ENCODE measurements at regions not wholly inside any gene's neighbourhood (a gene's known extent, or its start where the extent isn't known, plus 50 kb on each side); places are given as distances from the start of the nearest gene placed in this dataset.

- peaks cover 11% of the 10 kb centered on the region for H3K4me1 ChIP-seq (ENCODE audit: insufficient read depth, low read length)
- TF ChIP-seq CTCF (IDR thresholded peaks at IDR 0.05; ENCODE audit: extremely low read depth, low read depth, low read length) = no peak
- H4K20me1 ChIP-seq (ENCODE audit: insufficient read depth, low read length) = no peaks in the 10 kb centered on the region
- H3K36me3 ChIP-seq (ENCODE audit: insufficient read depth, low read length) = no peaks in the 10 kb centered on the region
- peaks cover under 1% of the 10 kb centered on the region for H3K27me3 ChIP-seq (ENCODE audit: insufficient read depth, low read length)
- H3K9me3 ChIP-seq (ENCODE audit: low read depth, low read length) = no peaks in the 10 kb centered on the region
- H3K4me3 ChIP-seq (ENCODE audit: insufficient read depth, low read length) = no peak overlapping the region
- H3K4me2 ChIP-seq (ENCODE audit: insufficient read depth, low read length) = no peak overlapping the region
- no peak overlapping the region for H3K27ac ChIP-seq (ENCODE audit: low read depth, low read length)
- no peaks in the 10 kb centered on the region for H3K79me2 ChIP-seq (ENCODE audit: insufficient read depth, low read length)
- no peak for DNase-seq (ENCODE audit: insufficient read length, low spot score, missing footprints)
- H2AFZ ChIP-seq (ENCODE audit: low read length) = no peak overlapping the region
Measured at GRCh38 chr10:28879246-28879645, 201.9 kb downstream of the BAMBI start.

- DNase-seq (ENCODE audit: insufficient read length, low spot score, missing footprints) = no peak
- Histone ChIP-seq H4K20me1 (ENCODE audit: insufficient read depth, low read length) (no peaks in the 10 kb centered on the region), H3K27me3 (ENCODE audit: insufficient read depth, low read length) (no peaks in the 10 kb centered on the region), H2AFZ (ENCODE audit: low read length) (peak overlapping the region; percentile 93), H3K4me3 (ENCODE audit: insufficient read depth, low read length) (peak overlapping the region; percentile 26), H3K4me2 (ENCODE audit: insufficient read depth, low read length) (peak overlapping the region; percentile 67), H3K9me3 (ENCODE audit: low read depth, low read length) (no peaks in the 10 kb centered on the region), H3K79me2 (ENCODE audit: insufficient read depth, low read length) (no peaks in the 10 kb centered on the region), H3K36me3 (ENCODE audit: insufficient read depth, low read length) (no peaks in the 10 kb centered on the region), H3K4me1 (ENCODE audit: insufficient read depth, low read length) (peaks cover 11% of the 10 kb centered on the region), H3K27ac (ENCODE audit: low read depth, low read length) (peak overlapping the region; percentile 14)
- TF ChIP-seq CTCF (IDR thresholded peaks at IDR 0.05; ENCODE audit: extremely low read depth, low read depth, low read length) = no peak
Measured at GRCh38 chr10:28879875-28880682, 202.8 kb downstream of the BAMBI start.

GRCh38 chr10:28880683-28880950 lies 203.3 kb downstream of the BAMBI start:
- Histone ChIP-seq H3K9me3 (ENCODE audit: low read depth, low read length) (no peaks in the 10 kb centered on the region), H3K36me3 (ENCODE audit: insufficient read depth, low read length) (no peaks in the 10 kb centered on the region), H3K4me3 (ENCODE audit: insufficient read depth, low read length) (no peak overlapping the region), H3K79me2 (ENCODE audit: insufficient read depth, low read length) (no peaks in the 10 kb centered on the region), H4K20me1 (ENCODE audit: insufficient read depth, low read length) (no peaks in the 10 kb centered on the region), H3K27ac (ENCODE audit: low read depth, low read length) (no peak overlapping the region), H3K4me2 (ENCODE audit: insufficient read depth, low read length) (peak overlapping the region; percentile 67), H3K27me3 (ENCODE audit: insufficient read depth, low read length) (no peaks in the 10 kb centered on the region), H3K4me1 (ENCODE audit: insufficient read depth, low read length) (peaks cover 11% of the 10 kb centered on the region), H2AFZ (ENCODE audit: low read length) (no peak overlapping the region)
- DNase-seq (ENCODE audit: insufficient read length, low spot score, missing footprints) = no peak
- TF ChIP-seq CTCF (IDR thresholded peaks at IDR 0.05; ENCODE audit: extremely low read depth, low read depth, low read length) = no peak

- Histone ChIP-seq H3K27me3 (ENCODE audit: insufficient read depth, low read length) (no peaks in the 10 kb centered on the region), H4K20me1 (ENCODE audit: insufficient read depth, low read length) (no peaks in the 10 kb centered on the region), H3K27ac (ENCODE audit: low read depth, low read length) (no peak overlapping the region), H3K79me2 (ENCODE audit: insufficient read depth, low read length) (no peaks in the 10 kb centered on the region), H3K4me1 (ENCODE audit: insufficient read depth, low read length) (peaks cover 11% of the 10 kb centered on the region), H3K4me2 (ENCODE audit: insufficient read depth, low read length) (no peak overlapping the region), H2AFZ (ENCODE audit: low read length) (no peak overlapping the region), H3K9me3 (ENCODE audit: low read depth, low read length) (no peaks in the 10 kb centered on the region), H3K4me3 (ENCODE audit: insufficient read depth, low read length) (no peak overlapping the region), H3K36me3 (ENCODE audit: insufficient read depth, low read length) (no peaks in the 10 kb centered on the region)
- no peak for TF ChIP-seq CTCF (IDR thresholded peaks at IDR 0.05; ENCODE audit: extremely low read depth, low read depth, low read length)
- DNase-seq (ENCODE audit: insufficient read length, low spot score, missing footprints) = no peak
Measured at GRCh38 chr10:28881171-28881882, 204.0 kb downstream of the BAMBI start.

Measured in osteoblast (primary cell).